ENCODE measurements at regions not wholly inside any gene's neighbourhood (a gene's known extent, or its start where the extent isn't known, plus 50 kb on each side); places are given as distances from the start of the nearest gene placed in this dataset.
"Not testable (repeated sequence)": the region's sequence is repeated elsewhere in the genome, so short reads cannot be mapped to it uniquely, and the experiment has no call there.

DNA sequence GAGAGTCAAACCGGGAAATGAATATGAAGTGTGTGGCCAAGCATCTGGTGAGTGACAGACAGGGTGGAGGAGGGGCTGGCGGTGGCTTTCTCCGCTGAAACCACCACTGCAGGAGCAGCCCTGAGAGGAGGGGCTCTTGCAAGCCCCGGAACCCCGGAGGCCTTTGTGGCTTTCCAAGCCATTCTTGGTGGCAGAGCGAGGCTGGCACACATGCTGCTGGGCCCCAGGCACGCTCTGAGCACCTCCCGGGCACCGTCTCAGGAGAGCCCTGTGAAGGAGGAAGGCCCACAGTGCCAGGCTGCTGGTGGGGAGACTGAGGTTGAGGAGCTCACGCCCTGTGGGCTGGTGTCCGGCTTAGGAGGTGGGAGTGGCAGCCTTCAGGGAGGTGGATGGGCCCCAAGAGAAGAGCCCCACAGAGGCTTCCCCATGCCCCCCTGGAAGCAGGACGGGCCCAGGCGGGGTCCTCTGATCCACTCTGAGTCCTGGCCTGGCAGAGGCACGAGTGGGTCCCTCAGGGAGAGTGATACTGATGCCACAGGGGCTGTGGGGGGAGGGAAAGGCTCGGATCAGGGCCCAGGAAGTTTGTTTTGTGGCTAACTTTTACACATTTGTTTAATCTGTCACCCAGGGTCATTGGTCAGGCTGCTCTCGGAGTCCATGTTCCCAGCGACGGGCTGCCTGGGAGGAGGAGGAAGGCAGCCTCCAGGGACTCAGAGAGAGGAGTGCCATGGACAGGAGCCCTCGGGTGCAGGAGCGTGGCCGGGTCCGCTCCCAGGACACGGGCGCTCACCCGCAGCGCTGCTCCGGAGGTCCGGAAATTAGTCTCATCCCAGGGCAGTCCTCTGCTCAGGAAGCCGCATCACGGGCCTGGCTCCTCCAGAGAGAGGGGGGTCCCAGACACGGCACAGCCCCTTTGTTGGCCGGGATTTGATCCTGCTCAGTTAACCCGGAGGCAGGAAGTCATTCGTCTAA is 170.7 kb downstream of the ERMARD start:
- FAIRE-seq (no peak), DNase-seq (ENCODE audit: insufficient read length, low spot score) (no peak)
- no peak for TF ChIP-seq SPI1 (IDR thresholded peaks at IDR 0.05; ENCODE audit: low read depth, low read length)
- no peak for TF ChIP-seq POLR2AphosphoS5 (IDR thresholded peaks at IDR 0.05; ENCODE audit: low read depth, low read length)

DNA sequence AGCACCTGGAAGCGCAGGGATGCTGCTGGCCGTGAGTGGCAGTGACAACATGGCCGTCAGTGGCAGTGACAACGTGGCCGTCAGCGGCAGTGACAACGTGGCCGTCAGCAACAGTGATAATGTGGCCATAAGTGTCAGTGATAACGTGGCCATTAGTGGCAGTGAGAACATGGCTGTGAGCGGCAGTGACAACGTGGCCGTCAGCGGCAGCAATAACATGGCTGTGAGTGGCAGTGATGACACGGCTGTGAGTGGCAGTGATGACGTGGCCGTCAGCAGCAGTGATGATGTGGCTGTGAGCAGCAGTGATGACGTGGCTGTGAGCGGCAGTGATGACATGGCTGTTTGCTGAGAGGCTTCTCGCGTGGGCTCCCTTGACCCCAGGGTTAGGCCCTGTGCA is 169.8 kb downstream of the ERMARD start:
- DNase-seq (ENCODE audit: insufficient read length, low spot score) (no peak), FAIRE-seq (no peak)
- TF ChIP-seq PAX5 (IDR thresholded peaks at IDR 0.05; ENCODE audit: insufficient read depth, low read length, severe bottlenecking) (no peak), POU2F2 (IDR thresholded peaks at IDR 0.05; ENCODE audit: low read depth, low read length) (no peak), TAF1 (IDR thresholded peaks at IDR 0.05; ENCODE audit: low read depth, low read length) (no peak), POLR2AphosphoS5 (IDR thresholded peaks at IDR 0.05; ENCODE audit: low read depth, low read length) (no peak), SPI1 (IDR thresholded peaks at IDR 0.05; ENCODE audit: low read depth, low read length) (no peak), POLR2A (IDR thresholded peaks at IDR 0.05; ENCODE audit: low read depth, low read length) (no peak)

DNA sequence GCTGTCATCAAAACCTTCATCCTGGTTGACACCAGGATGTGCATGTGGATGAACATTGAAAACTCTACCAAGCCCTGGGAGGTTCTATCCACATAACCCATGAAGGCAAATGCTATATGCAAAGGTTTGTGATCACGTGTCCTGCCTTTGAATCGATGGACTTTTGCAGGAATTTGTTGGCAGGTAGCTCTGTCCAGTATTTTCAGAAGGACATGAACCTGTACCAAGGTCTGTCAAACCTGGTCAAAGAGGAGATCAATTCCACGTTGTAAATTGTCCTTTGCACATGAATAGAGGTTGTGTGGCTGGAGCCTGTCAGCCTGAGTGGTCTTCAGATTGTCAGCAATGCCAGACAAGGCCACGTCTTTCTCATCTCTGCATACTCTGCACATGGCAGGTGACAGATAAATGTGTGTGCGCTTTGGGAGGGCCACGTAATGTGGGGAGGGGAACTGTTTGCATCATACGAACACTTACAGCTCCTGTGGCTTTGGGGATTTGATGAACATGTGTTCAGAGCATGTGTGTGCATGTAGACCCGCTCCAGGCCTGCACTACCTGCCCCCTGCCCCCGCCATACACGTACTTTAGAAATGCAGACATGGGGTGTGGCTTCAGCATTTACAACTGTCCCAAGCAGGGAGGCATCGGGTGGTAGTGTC is 169.1 kb downstream of the ERMARD start:
- DNase-seq (ENCODE audit: insufficient read length, low spot score) (no peak), FAIRE-seq (no peak)
- TF ChIP-seq TAF1 (IDR thresholded peaks at IDR 0.05; ENCODE audit: low read depth, low read length) (no peak), POLR2A (IDR thresholded peaks at IDR 0.05; ENCODE audit: low read depth, low read length) (no peak), POU2F2 (IDR thresholded peaks at IDR 0.05; ENCODE audit: low read depth, low read length) (no peak)

DNA sequence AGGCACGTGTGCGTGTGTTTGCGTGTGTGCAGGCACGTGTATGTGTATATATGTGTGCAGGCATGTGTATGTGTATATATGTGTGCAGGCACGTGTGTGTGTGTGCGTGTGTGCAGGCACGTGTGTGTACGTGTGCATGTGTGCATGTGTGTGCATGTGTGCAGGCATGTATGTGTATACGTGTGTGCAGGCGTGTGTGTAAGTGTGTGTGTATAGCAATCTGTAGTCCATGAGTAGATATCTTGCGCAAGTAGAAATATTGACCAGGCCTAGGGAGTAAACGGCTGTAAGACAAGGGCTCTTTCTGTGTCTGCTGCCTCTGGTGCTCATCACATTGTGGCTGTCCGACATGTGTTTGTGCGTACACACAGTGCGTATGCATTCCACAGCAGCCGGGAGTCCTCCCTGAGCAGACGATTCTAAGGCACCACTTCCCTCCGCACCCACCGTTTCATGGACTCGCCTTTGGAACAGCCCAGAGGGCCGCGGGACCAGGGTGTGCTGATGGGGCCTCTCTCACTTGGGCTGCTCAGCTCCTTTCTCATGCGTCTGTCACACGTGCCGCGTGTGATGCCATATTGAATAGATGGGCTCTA is 167.6 kb downstream of the ERMARD start:
- no peak for FAIRE-seq
- TF ChIP-seq POLR2A (IDR thresholded peaks at IDR 0.05; ENCODE audit: low read depth, low read length) = no peak
- TF ChIP-seq SPI1 (IDR thresholded peaks at IDR 0.05; ENCODE audit: low read depth, low read length) = no peak
- no peak for TF ChIP-seq POU2F2 (IDR thresholded peaks at IDR 0.05; ENCODE audit: low read depth, low read length)
- no peak for DNase-seq (ENCODE audit: insufficient read length, low spot score)

DNA sequence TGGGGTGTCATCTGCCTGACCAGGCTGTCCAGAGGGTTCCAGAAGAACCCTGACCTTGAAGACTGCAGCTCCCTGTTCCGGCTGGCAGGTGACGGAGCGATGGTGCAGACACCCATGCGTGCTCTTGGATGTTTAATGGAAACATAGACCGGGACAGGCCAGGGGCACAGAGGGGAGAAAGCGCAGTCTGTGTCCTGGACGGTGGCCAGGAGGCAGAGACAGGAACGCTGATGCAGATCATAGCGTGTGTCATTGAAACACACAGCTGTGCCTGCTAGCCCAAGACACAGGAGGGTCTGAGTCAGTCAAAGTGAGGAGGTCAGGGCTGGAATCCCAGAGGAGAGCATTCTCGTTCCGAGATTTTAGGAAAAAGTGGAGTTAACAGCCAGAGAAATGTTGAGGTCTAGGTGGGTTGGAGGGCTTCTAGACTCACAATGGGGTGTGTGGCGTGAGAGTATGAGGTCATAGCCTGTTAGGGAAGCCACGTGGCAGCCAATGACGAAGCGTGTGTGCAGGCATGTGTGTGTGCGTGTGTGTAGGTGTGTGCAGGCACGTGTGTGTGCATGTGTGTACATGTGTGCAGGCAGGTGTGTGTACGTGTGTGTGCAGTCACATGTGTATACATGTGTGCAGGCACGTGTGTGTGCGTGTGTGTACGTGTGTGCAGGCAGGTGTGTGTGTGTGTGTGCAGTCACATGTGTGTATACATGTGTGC is 167.0 kb downstream of the ERMARD start:
- DNase-seq (ENCODE audit: insufficient read length, low spot score) (no peak), FAIRE-seq (no peak)
- TF ChIP-seq POLR2AphosphoS5 (IDR thresholded peaks at IDR 0.05; ENCODE audit: low read depth, low read length) (no peak), TAF1 (IDR thresholded peaks at IDR 0.05; ENCODE audit: low read depth, low read length) (no peak), POLR2A (IDR thresholded peaks at IDR 0.05; ENCODE audit: low read depth, low read length) (no peak), POU2F2 (IDR thresholded peaks at IDR 0.05; ENCODE audit: low read depth, low read length) (no peak), SPI1 (IDR thresholded peaks at IDR 0.05; ENCODE audit: low read depth, low read length) (no peak), PAX5 (IDR thresholded peaks at IDR 0.05; ENCODE audit: insufficient read depth, low read length, severe bottlenecking) (no peak)

DNA sequence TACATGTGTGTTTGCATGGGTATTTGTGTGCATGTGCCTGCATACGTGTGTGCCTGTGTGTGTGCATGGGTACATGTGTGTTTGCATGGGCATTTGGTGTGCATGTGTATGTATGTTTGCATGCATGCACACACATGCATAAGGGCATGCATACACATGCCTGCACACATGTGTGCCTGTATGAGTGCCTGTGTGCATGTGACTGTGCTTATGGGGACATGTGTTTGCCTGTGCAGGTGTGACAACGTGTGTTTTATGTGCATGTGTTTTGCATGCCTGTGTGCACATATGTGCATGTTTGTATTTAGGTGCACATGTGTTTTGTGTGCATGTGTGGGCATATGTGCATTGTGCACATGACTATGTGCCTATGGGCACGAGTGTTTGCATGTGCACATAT is 165.7 kb downstream of the ERMARD start:
- no peak for FAIRE-seq
- DNase-seq (ENCODE audit: insufficient read length, low spot score) = no peak
- no peak for TF ChIP-seq TAF1 (IDR thresholded peaks at IDR 0.05; ENCODE audit: low read depth, low read length)
- TF ChIP-seq POLR2A (IDR thresholded peaks at IDR 0.05; ENCODE audit: low read depth, low read length) = no peak
- TF ChIP-seq POU2F2 (IDR thresholded peaks at IDR 0.05; ENCODE audit: low read depth, low read length) = no peak
- no peak for TF ChIP-seq PAX5 (IDR thresholded peaks at IDR 0.05; ENCODE audit: insufficient read depth, low read length, severe bottlenecking)
- no peak for TF ChIP-seq SPI1 (IDR thresholded peaks at IDR 0.05; ENCODE audit: low read depth, low read length)
- TF ChIP-seq POLR2AphosphoS5 (IDR thresholded peaks at IDR 0.05; ENCODE audit: low read depth, low read length) = no peak

DNA sequence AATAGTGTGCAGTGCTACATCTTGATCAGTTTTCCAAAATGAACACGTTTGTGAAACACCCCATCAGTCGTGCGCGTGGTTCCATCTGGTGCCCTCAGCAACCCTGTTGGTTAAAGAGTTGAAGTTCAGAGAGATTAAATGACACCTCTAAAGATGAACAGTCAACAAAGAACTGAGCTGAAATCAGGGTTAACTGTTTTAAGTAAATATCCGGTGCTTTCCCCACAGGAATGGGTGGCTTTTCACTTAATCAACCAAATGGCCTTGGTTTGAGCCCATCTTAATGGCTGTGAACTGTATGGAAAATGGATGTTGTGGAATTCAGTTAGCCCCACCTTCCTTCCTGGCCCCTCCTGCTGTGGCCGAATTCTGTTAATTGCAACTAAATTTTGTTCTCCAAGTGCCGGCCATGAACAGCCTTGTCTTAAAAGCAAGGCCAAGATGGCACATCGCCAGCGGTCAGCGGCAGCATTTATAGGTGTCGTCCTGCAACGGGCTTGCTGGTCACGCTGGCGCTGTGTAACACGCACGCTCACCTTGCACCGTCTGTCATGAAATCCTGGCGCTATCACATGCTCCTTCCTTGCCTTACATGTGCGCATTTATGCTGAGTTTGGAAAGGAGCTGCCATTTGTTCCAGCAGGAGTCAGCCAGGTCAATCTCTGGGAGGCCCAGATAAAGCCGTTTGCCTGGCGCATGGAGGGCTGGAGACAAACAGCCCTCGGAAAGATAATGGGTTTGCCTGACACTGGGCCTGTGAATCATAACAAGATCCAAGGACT is 164.5 kb downstream of the ERMARD start:
- FAIRE-seq = no peak
- DNase-seq (ENCODE audit: insufficient read length, low spot score) = no peak
- TF ChIP-seq TAF1 (IDR thresholded peaks at IDR 0.05; ENCODE audit: low read depth, low read length) (no peak), POLR2AphosphoS5 (IDR thresholded peaks at IDR 0.05; ENCODE audit: low read depth, low read length) (no peak), SPI1 (IDR thresholded peaks at IDR 0.05; ENCODE audit: low read depth, low read length) (no peak), POU2F2 (IDR thresholded peaks at IDR 0.05; ENCODE audit: low read depth, low read length) (no peak), POLR2A (IDR thresholded peaks at IDR 0.05; ENCODE audit: low read depth, low read length) (no peak), PAX5 (IDR thresholded peaks at IDR 0.05; ENCODE audit: insufficient read depth, low read length, severe bottlenecking) (no peak)

DNA sequence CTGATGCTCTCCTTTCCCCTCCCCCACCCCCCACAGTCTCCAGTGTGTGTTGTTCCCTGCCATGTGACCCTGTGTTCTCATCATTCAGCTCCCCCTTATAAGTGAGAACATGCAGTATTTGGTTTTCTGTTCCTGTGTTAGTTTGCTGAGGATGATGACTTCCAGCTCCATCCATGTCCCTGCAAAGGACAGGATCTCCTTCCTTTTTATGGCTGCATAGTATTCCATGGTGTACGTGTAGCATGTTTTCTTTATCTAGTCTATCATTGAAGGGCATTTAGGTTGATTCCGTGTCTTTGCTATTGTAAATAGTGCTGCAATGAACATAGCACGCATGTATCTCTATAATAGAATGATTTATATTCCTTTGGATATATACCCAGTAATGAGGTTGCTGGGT is 162.3 kb downstream of the ERMARD start:
- not testable (repeated sequence) for FAIRE-seq; DNase-seq (ENCODE audit: insufficient read length, low spot score)

DNA sequence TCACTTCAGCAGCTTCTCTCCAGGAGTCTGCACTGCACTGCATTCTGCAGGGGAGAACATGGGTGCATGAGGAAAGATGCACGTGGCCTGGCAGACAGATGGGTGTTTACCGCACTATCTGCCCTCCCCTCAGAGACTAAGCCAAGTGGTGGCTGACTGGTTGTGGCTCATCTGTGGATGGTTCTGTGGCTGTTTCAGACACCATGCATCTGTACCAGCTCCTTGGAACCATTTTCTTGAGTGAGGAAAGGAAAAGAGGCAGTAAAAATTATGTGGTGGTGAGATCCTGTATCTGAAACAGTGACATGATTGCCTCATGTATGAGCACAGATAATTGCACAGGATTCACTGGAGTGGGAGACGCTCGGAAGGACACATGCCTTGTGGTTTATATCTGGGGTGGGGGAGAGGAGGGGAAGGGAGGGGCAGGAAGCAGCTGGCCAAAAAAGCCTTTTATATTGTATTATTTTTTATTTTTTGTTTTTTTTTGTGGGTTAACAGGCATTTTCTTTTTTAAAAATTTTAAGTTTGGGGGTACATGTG is 161.7 kb downstream of the ERMARD start:
- DNase-seq (ENCODE audit: insufficient read length, low spot score) (no peak), FAIRE-seq (no peak)
- TF ChIP-seq POLR2A (IDR thresholded peaks at IDR 0.05; ENCODE audit: low read depth, low read length) = no peak
- no peak for TF ChIP-seq SPI1 (IDR thresholded peaks at IDR 0.05; ENCODE audit: low read depth, low read length)
- TF ChIP-seq POLR2AphosphoS5 (IDR thresholded peaks at IDR 0.05; ENCODE audit: low read depth, low read length) = no peak
- TF ChIP-seq PAX5 (IDR thresholded peaks at IDR 0.05; ENCODE audit: insufficient read depth, low read length, severe bottlenecking) = no peak
